ENCODE measurements at regions not wholly inside any gene's neighbourhood (a gene's known extent, or its start where the extent isn't known, plus 50 kb on each side); places are given as distances from the start of the nearest gene placed in this dataset.

GRCh38 chr15:70470556-70471191, 292.7 kb downstream of the UACA start:
- TF ChIP-seq FOXP2 (optimal IDR thresholded peaks at IDR 0.05; ENCODE audit: borderline replicate concordance, extremely low read depth, extremely low read length, insufficient read depth) (no peak), TAF1 (IDR thresholded peaks at IDR 0.05; ENCODE audit: borderline replicate concordance, insufficient read depth, low read length) (no peak), REST (IDR thresholded peaks at IDR 0.05; ENCODE audit: insufficient read depth in 1 of 2, low read depth in 2 of 2, low read length in 2 of 2) (no peak), POLR2AphosphoS5 (IDR thresholded peaks at IDR 0.05; ENCODE audit: low read depth, low read length) (no peak), SIN3A (IDR thresholded peaks at IDR 0.05; ENCODE audit: borderline replicate concordance, insufficient read depth, low read length) (no peak)

- no peak for TF ChIP-seq POLR2AphosphoS5 (IDR thresholded peaks at IDR 0.05; ENCODE audit: low read depth, low read length)
- TF ChIP-seq SIN3A (IDR thresholded peaks at IDR 0.05; ENCODE audit: borderline replicate concordance, insufficient read depth, low read length), result no peak
- no peak for TF ChIP-seq TAF1 (IDR thresholded peaks at IDR 0.05; ENCODE audit: borderline replicate concordance, insufficient read depth, low read length)
- no peak for TF ChIP-seq FOXP2 (optimal IDR thresholded peaks at IDR 0.05; ENCODE audit: borderline replicate concordance, extremely low read depth, extremely low read length, insufficient read depth)
- no peak for TF ChIP-seq REST (IDR thresholded peaks at IDR 0.05; ENCODE audit: insufficient read depth in 1 of 2, low read depth in 2 of 2, low read length in 2 of 2)
Measured at GRCh38 chr15:70469651-70470555, 293.5 kb downstream of the UACA start.

GRCh38 chr15:70469182-70469581, 294.2 kb downstream of the UACA start:
- TF ChIP-seq TAF1 (IDR thresholded peaks at IDR 0.05; ENCODE audit: borderline replicate concordance, insufficient read depth, low read length), result no peak
- no peak for TF ChIP-seq SIN3A (IDR thresholded peaks at IDR 0.05; ENCODE audit: borderline replicate concordance, insufficient read depth, low read length)
- no peak for TF ChIP-seq POLR2AphosphoS5 (IDR thresholded peaks at IDR 0.05; ENCODE audit: low read depth, low read length)
- no peak for TF ChIP-seq FOXP2 (optimal IDR thresholded peaks at IDR 0.05; ENCODE audit: borderline replicate concordance, extremely low read depth, extremely low read length, insufficient read depth)
- TF ChIP-seq REST (IDR thresholded peaks at IDR 0.05; ENCODE audit: insufficient read depth in 1 of 2, low read depth in 2 of 2, low read length in 2 of 2), result no peak

GRCh38 chr15:70466895-70467529, 296.3 kb downstream of the UACA start:
- TF ChIP-seq TAF1 (IDR thresholded peaks at IDR 0.05; ENCODE audit: borderline replicate concordance, insufficient read depth, low read length), result no peak
- no peak for TF ChIP-seq POLR2AphosphoS5 (IDR thresholded peaks at IDR 0.05; ENCODE audit: low read depth, low read length)
- TF ChIP-seq REST (IDR thresholded peaks at IDR 0.05; ENCODE audit: insufficient read depth in 1 of 2, low read depth in 2 of 2, low read length in 2 of 2), result no peak
- TF ChIP-seq SIN3A (IDR thresholded peaks at IDR 0.05; ENCODE audit: borderline replicate concordance, insufficient read depth, low read length), result no peak
- TF ChIP-seq FOXP2 (optimal IDR thresholded peaks at IDR 0.05; ENCODE audit: borderline replicate concordance, extremely low read depth, extremely low read length, insufficient read depth), result no peak
